ENCODE measurements at regions not wholly inside any gene's neighbourhood (a gene's known extent, or its start where the extent isn't known, plus 50 kb on each side); places are given as distances from the start of the nearest gene placed in this dataset.

- TF ChIP-seq REST (IDR thresholded peaks at IDR 0.05) (no peak), CTCF (IDR thresholded peaks at IDR 0.05) (no peak), EP300 (IDR thresholded peaks at IDR 0.05) (no peak), CEBPB (IDR thresholded peaks at IDR 0.05) (no peak), CBX2 (IDR thresholded peaks at IDR 0.05; ENCODE audit: borderline replicate concordance, low read depth) (no peak), RAD21 (conservative IDR thresholded peaks at IDR 0.05 in 1 of 2, IDR thresholded peaks at IDR 0.05 in 1 of 2) (no peak), POLR2A (IDR thresholded peaks at IDR 0.05; ENCODE audit: low read length) (no peak), MYC (IDR thresholded peaks at IDR 0.05; ENCODE audit: borderline replicate concordance, low read length) (no peak), CHD4 (IDR thresholded peaks at IDR 0.05; ENCODE audit: borderline replicate concordance) (no peak), JUN (IDR thresholded peaks at IDR 0.05) (no peak), NPAS2 (CRISPR knock-in tag; IDR thresholded peaks at IDR 0.05; ENCODE audit: borderline replicate concordance) (no peak)
Observed at GRCh38 chr7:119256446-119257131, 1016.4 kb upstream of the KCND2 start.
